ENCODE measurements at regions not wholly inside any gene's neighbourhood (a gene's known extent, or its start where the extent isn't known, plus 50 kb on each side); places are given as distances from the start of the nearest gene placed in this dataset.

DNA sequence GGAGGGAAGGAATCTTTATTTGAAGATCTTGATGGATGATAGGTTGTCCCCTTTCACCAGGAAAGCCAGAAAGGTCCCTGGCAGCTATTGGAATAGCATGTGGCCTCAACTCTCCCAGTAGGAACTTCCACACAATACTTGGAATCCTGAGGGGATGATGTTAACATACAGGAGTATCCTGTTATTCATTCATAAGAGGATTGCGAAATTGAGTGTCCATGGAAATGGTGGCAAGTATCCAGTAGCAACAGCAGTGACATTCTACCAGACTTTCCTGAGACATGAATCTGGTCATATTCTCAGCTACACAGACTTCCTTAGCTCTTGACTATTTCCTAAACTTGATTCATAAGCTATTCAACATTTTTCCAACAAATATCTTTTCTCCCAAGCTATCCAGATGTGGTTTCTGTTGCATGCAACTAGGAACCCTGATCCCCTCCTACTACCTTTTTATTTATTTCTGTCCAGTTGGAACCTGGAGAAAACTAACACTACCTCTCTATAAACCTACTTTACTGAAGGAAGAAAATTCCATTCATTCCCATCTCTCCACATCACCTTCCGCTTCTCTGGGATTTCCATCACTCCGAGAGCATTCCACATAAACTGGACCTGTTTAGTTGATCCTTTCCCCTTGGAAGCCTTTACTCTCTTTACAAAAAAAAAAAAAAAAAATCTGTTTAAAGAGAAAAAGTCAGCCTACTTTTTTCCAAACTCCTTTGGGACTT is 101.8 kb downstream of the ANXA5 start:
- TF ChIP-seq, protein P1, sequence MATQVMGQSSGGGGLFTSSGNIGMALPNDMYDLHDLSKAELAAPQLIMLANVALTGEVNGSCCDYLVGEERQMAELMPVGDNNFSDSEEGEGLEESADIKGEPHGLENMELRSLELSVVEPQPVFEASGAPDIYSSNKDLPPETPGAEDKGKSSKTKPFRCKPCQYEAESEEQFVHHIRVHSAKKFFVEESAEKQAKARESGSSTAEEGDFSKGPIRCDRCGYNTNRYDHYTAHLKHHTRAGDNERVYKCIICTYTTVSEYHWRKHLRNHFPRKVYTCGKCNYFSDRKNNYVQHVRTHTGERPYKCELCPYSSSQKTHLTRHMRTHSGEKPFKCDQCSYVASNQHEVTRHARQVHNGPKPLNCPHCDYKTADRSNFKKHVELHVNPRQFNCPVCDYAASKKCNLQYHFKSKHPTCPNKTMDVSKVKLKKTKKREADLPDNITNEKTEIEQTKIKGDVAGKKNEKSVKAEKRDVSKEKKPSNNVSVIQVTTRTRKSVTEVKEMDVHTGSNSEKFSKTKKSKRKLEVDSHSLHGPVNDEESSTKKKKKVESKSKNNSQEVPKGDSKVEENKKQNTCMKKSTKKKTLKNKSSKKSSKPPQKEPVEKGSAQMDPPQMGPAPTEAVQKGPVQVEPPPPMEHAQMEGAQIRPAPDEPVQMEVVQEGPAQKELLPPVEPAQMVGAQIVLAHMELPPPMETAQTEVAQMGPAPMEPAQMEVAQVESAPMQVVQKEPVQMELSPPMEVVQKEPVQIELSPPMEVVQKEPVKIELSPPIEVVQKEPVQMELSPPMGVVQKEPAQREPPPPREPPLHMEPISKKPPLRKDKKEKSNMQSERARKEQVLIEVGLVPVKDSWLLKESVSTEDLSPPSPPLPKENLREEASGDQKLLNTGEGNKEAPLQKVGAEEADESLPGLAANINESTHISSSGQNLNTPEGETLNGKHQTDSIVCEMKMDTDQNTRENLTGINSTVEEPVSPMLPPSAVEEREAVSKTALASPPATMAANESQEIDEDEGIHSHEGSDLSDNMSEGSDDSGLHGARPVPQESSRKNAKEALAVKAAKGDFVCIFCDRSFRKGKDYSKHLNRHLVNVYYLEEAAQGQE (IDR thresholded peaks at IDR 0.05; ENCODE audit: insufficient replicate concordance, low read depth): no peak
- TF ChIP-seq, protein P2, sequence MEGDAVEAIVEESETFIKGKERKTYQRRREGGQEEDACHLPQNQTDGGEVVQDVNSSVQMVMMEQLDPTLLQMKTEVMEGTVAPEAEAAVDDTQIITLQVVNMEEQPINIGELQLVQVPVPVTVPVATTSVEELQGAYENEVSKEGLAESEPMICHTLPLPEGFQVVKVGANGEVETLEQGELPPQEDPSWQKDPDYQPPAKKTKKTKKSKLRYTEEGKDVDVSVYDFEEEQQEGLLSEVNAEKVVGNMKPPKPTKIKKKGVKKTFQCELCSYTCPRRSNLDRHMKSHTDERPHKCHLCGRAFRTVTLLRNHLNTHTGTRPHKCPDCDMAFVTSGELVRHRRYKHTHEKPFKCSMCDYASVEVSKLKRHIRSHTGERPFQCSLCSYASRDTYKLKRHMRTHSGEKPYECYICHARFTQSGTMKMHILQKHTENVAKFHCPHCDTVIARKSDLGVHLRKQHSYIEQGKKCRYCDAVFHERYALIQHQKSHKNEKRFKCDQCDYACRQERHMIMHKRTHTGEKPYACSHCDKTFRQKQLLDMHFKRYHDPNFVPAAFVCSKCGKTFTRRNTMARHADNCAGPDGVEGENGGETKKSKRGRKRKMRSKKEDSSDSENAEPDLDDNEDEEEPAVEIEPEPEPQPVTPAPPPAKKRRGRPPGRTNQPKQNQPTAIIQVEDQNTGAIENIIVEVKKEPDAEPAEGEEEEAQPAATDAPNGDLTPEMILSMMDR (IDR thresholded peaks at IDR 0.05; ENCODE audit: insufficient read depth, low read length): no peak
- TF ChIP-seq SPI1 (IDR thresholded peaks at IDR 0.05; ENCODE audit: borderline replicate concordance, low read depth): no peak
- TF ChIP-seq POLR2AphosphoS5 (IDR thresholded peaks at IDR 0.05; ENCODE audit: low read depth): no peak
- no peak for TF ChIP-seq GABPA (IDR thresholded peaks at IDR 0.05; ENCODE audit: low read depth)

Measured in HL-60 (cell line).